Brain microvascular endothelial cell (primary cell): ENCODE measurements at regions not wholly inside any gene's neighbourhood (a gene's known extent, or its start where the extent isn't known, plus 50 kb on each side); places are given as distances from the start of the nearest gene placed in this dataset.

ENCODE experiments used
- DNase-seq: peaks from one replicate; pipeline ENCODE4 v3.0.0-alpha.2; 2020
- H3K27ac ChIP-seq: fragments of 250-450 bp; sonication (Bioruptor Pico); 2 replicates; pipeline ENCODE4 v1.5.1; 2020; ENCODE audit warnings: mild to moderate bottlenecking, moderate library complexity
- H3K27me3 ChIP-seq: fragments of 250-450 bp; sonication (Bioruptor Pico); replicated peaks from 2 replicates; pipeline ENCODE4 v1.5.1; 2020; ENCODE audit warnings: mild to moderate bottlenecking
- H3K36me3 ChIP-seq: fragments of 250-450 bp; sonication (Bioruptor Pico); replicated peaks from 2 replicates; pipeline ENCODE4 v1.5.1; 2020; ENCODE audit warnings: mild to moderate bottlenecking
- H3K4me3 ChIP-seq: 2 replicates; pipeline ENCODE4 v1.5.1; 2011; ENCODE audit warnings: low read depth, mild to moderate bottlenecking, control low read depth, low read length, moderate library complexity
- in situ Hi-C: cut with HindIII; loops from 2 replicates; pipeline ENCODE4 v1.10.0; 2017; ENCODE audit warnings: low sequenced_read_pairs, low pct_ligation_motif_present
- TF ChIP-seq, protein P1 (sequence below): IDR thresholded peaks from 2 replicates; pipeline ENCODE4 v1.5.1; 2011; ENCODE audit warnings: low read depth, mild to moderate bottlenecking, moderate library complexity, low read length, control low read depth, inconsistent platforms; ENCODE audit errors: missing control alignments

DNA sequence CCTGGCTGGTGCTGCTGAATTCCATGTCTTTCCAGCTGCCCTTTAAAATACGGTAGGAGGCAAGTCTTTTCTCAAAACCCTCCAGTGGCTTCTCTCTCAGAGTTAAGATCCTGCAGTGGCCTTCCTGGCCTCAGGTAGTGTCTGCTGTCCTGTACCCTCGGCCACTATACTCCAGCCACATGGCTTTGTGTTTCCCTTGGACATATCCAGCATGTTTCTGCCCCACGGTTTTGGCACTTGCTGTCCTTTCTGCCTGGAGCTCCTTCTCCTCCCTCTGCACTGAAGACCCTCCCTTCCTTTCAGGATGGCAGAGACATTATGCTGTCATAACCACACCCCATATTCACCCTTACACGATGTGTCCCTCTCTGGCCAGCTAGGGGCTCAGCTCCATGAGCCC is 76.5 kb upstream of the B3GAT1 start:
- H3K36me3 ChIP-seq: no peaks in the 10 kb centered on the region
- no peak overlapping the region for H3K27ac ChIP-seq
- TF ChIP-seq, protein P1, sequence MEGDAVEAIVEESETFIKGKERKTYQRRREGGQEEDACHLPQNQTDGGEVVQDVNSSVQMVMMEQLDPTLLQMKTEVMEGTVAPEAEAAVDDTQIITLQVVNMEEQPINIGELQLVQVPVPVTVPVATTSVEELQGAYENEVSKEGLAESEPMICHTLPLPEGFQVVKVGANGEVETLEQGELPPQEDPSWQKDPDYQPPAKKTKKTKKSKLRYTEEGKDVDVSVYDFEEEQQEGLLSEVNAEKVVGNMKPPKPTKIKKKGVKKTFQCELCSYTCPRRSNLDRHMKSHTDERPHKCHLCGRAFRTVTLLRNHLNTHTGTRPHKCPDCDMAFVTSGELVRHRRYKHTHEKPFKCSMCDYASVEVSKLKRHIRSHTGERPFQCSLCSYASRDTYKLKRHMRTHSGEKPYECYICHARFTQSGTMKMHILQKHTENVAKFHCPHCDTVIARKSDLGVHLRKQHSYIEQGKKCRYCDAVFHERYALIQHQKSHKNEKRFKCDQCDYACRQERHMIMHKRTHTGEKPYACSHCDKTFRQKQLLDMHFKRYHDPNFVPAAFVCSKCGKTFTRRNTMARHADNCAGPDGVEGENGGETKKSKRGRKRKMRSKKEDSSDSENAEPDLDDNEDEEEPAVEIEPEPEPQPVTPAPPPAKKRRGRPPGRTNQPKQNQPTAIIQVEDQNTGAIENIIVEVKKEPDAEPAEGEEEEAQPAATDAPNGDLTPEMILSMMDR: no peak
- no peaks in the 10 kb centered on the region for H3K27me3 ChIP-seq
- H3K4me3 ChIP-seq: no peak overlapping the region
- DNase-seq: no peak
- in situ Hi-C loops: no loop called here

DNA sequence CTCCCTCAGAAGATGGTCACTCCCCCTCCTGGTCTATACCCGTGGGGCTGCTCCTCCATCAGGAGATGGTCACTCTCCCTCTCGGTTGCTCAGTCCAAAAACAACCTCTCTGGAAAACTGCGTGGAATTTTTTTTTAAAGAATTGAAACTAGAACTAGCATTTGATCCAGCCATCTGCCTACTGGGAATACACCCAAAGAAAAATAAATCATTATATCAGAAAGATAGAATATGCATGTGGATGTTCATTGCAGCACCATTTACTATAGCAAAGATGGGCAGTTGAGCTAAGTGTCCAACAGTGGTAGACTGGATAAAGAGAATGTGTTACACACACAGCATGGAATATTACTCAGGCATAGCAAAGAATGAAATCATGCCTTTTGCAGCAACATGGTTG is 75.7 kb upstream of the B3GAT1 start:
- Histone ChIP-seq H3K4me3 (no peak overlapping the region), H3K27me3 (no peaks in the 10 kb centered on the region), H3K36me3 (no peaks in the 10 kb centered on the region), H3K27ac (no peak overlapping the region)
- TF ChIP-seq, protein P1: no peak
- in situ Hi-C loops: no loop called here
- DNase-seq: no peak

GRCh38 chr11:134486704-134487103 is 74.7 kb upstream of the B3GAT1 start:
- no peak for DNase-seq
- H3K36me3 ChIP-seq: no peaks in the 10 kb centered on the region
- in situ Hi-C loops: no loop called here

DNA sequence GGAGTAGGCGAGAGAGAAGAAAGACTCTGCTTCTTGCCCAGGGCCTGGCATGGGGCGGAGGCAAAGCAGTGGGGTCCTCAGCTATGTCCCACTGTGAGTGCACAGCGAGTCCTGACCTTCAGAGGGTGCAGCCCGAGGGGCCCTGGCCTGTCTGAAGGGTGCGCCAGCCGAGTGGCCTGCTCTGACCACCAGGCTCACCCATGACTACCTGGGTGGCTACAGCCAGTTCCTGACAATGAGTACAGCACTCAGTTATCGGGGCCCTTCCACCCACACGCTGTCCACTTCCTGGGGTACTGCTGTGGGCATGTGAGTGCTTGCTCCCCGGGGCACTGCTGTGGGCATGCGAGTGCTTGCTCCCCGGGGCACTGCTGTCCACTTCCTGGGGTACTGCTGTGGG is 74.1 kb upstream of the B3GAT1 start:
- H3K27ac ChIP-seq: no peak overlapping the region
- in situ Hi-C loops: no loop called here
- DNase-seq: no peak
- TF ChIP-seq, protein P1: no peak
- no peaks in the 10 kb centered on the region for H3K36me3 ChIP-seq
- no peaks in the 10 kb centered on the region for H3K27me3 ChIP-seq
- H3K4me3 ChIP-seq: no peak overlapping the region

More at GRCh38 chr11:134486704-134487103, 74.7 kb upstream of the B3GAT1 start:
- TF ChIP-seq, protein P1: no peak
- Histone ChIP-seq H3K4me3 (no peak overlapping the region), H3K27ac (no peak overlapping the region), H3K27me3 (no peaks in the 10 kb centered on the region)

DNA sequence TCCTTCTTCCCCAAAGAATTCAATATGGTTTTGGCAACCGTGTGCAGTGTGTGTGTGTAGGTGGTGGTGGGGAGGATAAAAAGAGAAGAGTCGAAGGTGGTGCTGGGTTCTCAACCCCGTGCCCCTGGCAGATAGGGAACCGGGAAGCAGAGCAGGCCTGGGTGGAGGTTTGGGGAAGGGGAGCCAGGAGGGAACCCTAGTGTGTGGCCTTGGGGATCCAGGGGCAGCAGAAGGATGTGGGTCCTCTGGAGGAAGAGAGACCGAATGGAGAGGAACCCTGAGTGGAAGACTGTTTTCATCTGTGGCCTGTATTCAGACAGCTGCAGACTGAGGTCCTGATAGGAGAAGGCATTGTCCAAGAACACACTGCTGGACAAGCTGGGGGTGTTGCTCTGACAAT is 73.3 kb upstream of the B3GAT1 start:
- TF ChIP-seq, protein P1: no peak
- DNase-seq: no peak
- in situ Hi-C loops: no loop called here

DNA sequence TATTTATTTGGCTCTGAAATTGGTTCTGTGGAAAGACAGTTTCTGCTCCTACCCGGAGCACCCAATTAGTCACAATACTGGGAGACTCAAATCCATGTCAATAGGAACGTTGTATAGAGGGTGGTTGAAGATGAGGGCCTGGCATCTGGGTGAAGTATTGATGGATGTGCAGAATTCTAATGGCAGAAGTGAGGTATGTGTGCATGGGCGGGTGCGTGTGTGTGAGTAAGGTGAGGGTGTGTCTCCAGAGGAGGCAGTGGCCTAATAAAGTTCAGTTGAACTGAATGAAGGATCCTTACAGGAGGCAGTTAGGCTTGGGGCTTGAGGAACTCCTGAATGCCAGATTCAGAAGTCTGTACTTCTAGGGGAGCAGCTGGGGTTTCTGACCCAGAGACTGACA is 71.8 kb upstream of the B3GAT1 start:
- Histone ChIP-seq H3K4me3 (no peak overlapping the region), H3K27ac (no peak overlapping the region), H3K27me3 (no peaks in the 10 kb centered on the region), H3K36me3 (no peaks in the 10 kb centered on the region)
- TF ChIP-seq, protein P1: no peak
- no peak for DNase-seq
- in situ Hi-C loops: no loop called here

More for the DNA sequence above, 73.3 kb upstream of the B3GAT1 start:
- Histone ChIP-seq H3K27me3 (no peaks in the 10 kb centered on the region), H3K27ac (no peak overlapping the region), H3K36me3 (no peaks in the 10 kb centered on the region), H3K4me3 (no peak overlapping the region)
